HG03066 (cell line): ENCODE measurements at regions not wholly inside any gene's neighbourhood (a gene's known extent, or its start where the extent isn't known, plus 50 kb on each side); places are given as distances from the start of the nearest gene placed in this dataset.
"Not testable (repeated sequence)": the region's sequence is repeated elsewhere in the genome, so short reads cannot be mapped to it uniquely, and the experiment has no call there.

Experiments used
- ATAC-seq: cut with Tn5 transposase; IDR thresholded peaks from one replicate; pipeline ENCODE4 v1.9.1; 2021; ENCODE audit warnings: low read depth; ENCODE audit not compliant: unreplicated experiment

GRCh38 chr5:62794456-62794855, 215.8 kb downstream of the LRRC70 start:
- no peak for ATAC-seq

- ATAC-seq: no peak
Measured at GRCh38 chr5:62791059-62791458, 212.4 kb downstream of the LRRC70 start.

GRCh38 chr5:62790348-62790747, 211.7 kb downstream of the LRRC70 start:
- ATAC-seq: no peak

- no peak for ATAC-seq
Measured at GRCh38 chr5:62786099-62786498, 207.5 kb downstream of the LRRC70 start.

GRCh38 chr5:62785588-62785987, 207.0 kb downstream of the LRRC70 start:
- ATAC-seq: no peak

GRCh38 chr5:62783374-62784057, 204.9 kb downstream of the LRRC70 start:
- peak; percentile 63 for ATAC-seq

- no peak for ATAC-seq
Measured at GRCh38 chr5:62780888-62781287, 202.3 kb downstream of the LRRC70 start.

- ATAC-seq: no peak
Measured at GRCh38 chr5:62780230-62780629, 201.6 kb downstream of the LRRC70 start.

- ATAC-seq: peak; percentile 62
Measured at GRCh38 chr5:62779010-62779422, 200.4 kb downstream of the LRRC70 start.

GRCh38 chr5:62778316-62779009, 199.8 kb downstream of the LRRC70 start:
- peak; percentile 9 for ATAC-seq

- ATAC-seq: not testable (repeated sequence)
Measured at GRCh38 chr5:62777081-62777480, 198.5 kb downstream of the LRRC70 start.

GRCh38 chr5:62776592-62776991, 198.0 kb downstream of the LRRC70 start:
- ATAC-seq: not testable (repeated sequence)

GRCh38 chr5:62773460-62773859, 194.8 kb downstream of the LRRC70 start:
- no peak for ATAC-seq

- ATAC-seq: no peak
Measured at GRCh38 chr5:62771341-62771740, 192.7 kb downstream of the LRRC70 start.

- no peak for ATAC-seq
Measured at GRCh38 chr5:62767650-62768049, 189.0 kb downstream of the LRRC70 start.

- ATAC-seq: no peak
Measured at GRCh38 chr5:62767077-62767476, 188.5 kb downstream of the LRRC70 start.

- ATAC-seq: no peak
Measured at GRCh38 chr5:62762503-62762902, 183.9 kb downstream of the LRRC70 start.

- ATAC-seq: not testable (repeated sequence)
Measured at GRCh38 chr5:62757686-62758085, 179.1 kb downstream of the LRRC70 start.

GRCh38 chr5:62752998-62753367, 174.4 kb downstream of the LRRC70 start:
- ATAC-seq: not testable (repeated sequence)

- ATAC-seq: not testable (repeated sequence)
Measured at GRCh38 chr5:62752056-62752997, 173.7 kb downstream of the LRRC70 start.

- no peak for ATAC-seq
Measured at GRCh38 chr5:62742207-62742606, 163.6 kb downstream of the LRRC70 start.
